IMR-90 (cell line): ENCODE measurements at regions not wholly inside any gene's neighbourhood (a gene's known extent, or its start where the extent isn't known, plus 50 kb on each side); places are given as distances from the start of the nearest gene placed in this dataset.

Experiments
- ATAC-seq: fragments of 200-7000 bp; cut with Tn5 transposase; 2 replicates; pipeline ENCODE4 v1.9.1; 2020; ENCODE audit warnings: low read depth, mild to moderate bottlenecking, moderate library complexity
- BruUV-seq: library from RNA; stranded (reverse); fragments of 400-500 nt; replicated peaks from 2 replicates; lab custom pipeline; 2021; lab: Mats Ljungman, UMichigan
- CTCF ChIA-PET: fragments of 300-600 bp; formaldehyde crosslinking; extraction: SDS; loops from one replicate; lab custom pipeline; 2021; ENCODE audit warnings: antibody characterized with exemption; lab: Yijun Ruan, JAX
- POLR2A ChIA-PET: fragments of 300-600 bp; sonication (Branson Sonifier 250); formaldehyde crosslinking; loops from one replicate; lab custom pipeline; 2022; ENCODE audit warnings: antibody characterized with exemption; ENCODE audit not compliant: unreplicated experiment; lab: Charles Lee
- DNase-seq: peaks from one replicate; pipeline ENCODE4 v3.0.0; 2013
- H2AFZ ChIP-seq: replicated peaks from 2 replicates; pipeline ENCODE3; 2013; ENCODE audit warnings: low read length, mild to moderate bottlenecking; ENCODE audit not compliant: poor library complexity
- H2AK5ac ChIP-seq: 2 replicates; pipeline ENCODE4 v1.6.1; 2013; ENCODE audit warnings: low read depth, low read length, inconsistent platforms
- H2AK9ac ChIP-seq: replicated peaks from 2 replicates; pipeline ENCODE3; 2013; ENCODE audit warnings: mild to moderate bottlenecking, low read depth, low read length, moderate library complexity; ENCODE audit not compliant: poor library complexity
- H2BK120ac ChIP-seq: 2 replicates; pipeline ENCODE4 v1.6.1; 2013; ENCODE audit warnings: low read depth, low read length, inconsistent platforms
- H2BK15ac ChIP-seq: 3 replicates; pipeline ENCODE4 v1.6.1; 2013; ENCODE audit warnings: low read depth, low read length, inconsistent platforms
- H2BK20ac ChIP-seq: 2 replicates; pipeline ENCODE4 v1.6.1; 2013; ENCODE audit warnings: low read depth, mild to moderate bottlenecking, inconsistent platforms, low read length, moderate library complexity
- H2BK5ac ChIP-seq: 2 replicates; pipeline ENCODE4 v1.6.1; 2013; ENCODE audit warnings: mild to moderate bottlenecking, low read depth, low read length, inconsistent platforms; ENCODE audit not compliant: poor library complexity, severe bottlenecking
- H3K14ac ChIP-seq: replicated peaks from 2 replicates; pipeline ENCODE4 v1.6.1; 2013; ENCODE audit warnings: low read depth, low read length, inconsistent platforms
- H3K18ac ChIP-seq: 2 replicates; pipeline ENCODE4 v1.6.1; 2013; ENCODE audit warnings: low read depth, low read length, control low read depth
- H3K23ac ChIP-seq: 2 replicates; pipeline ENCODE4 v1.6.1; 2013; ENCODE audit warnings: low read depth, low read length, inconsistent platforms
- H3K27ac ChIP-seq: 2 replicates; pipeline ENCODE4 v1.5.1; 2013; ENCODE audit warnings: mild to moderate bottlenecking, control low read depth, low read length; ENCODE audit not compliant: insufficient read depth
- H3K27me3 ChIP-seq: 2 replicates; pipeline ENCODE4 v1.6.1; 2013; ENCODE audit warnings: low read length; ENCODE audit not compliant: control insufficient read depth, insufficient read depth
- H3K36me3 ChIP-seq: 2 replicates; pipeline ENCODE4 v1.6.1; 2013; ENCODE audit warnings: low read length, mixed read lengths; ENCODE audit not compliant: control insufficient read depth, insufficient read depth
- H3K4ac ChIP-seq: 2 replicates; pipeline ENCODE4 v1.6.1; 2013; ENCODE audit warnings: low read depth, low read length, inconsistent platforms
- H3K4me1 ChIP-seq: 2 replicates; pipeline ENCODE4 v1.6.1; 2013; ENCODE audit warnings: low read length, mixed read lengths; ENCODE audit not compliant: control insufficient read depth, insufficient read depth
- H3K4me2 ChIP-seq: 2 replicates; pipeline ENCODE4 v1.6.1; 2013; ENCODE audit warnings: low read depth, mild to moderate bottlenecking, control low read depth, low read length, moderate library complexity
- H3K4me3 ChIP-seq: 2 replicates; pipeline ENCODE4 v1.5.1; 2013; ENCODE audit warnings: low read depth, mild to moderate bottlenecking, control low read depth, low read length, moderate library complexity; ENCODE audit not compliant: insufficient read depth
- H3K56ac ChIP-seq: 2 replicates; pipeline ENCODE4 v1.6.1; 2013; ENCODE audit warnings: low read length, inconsistent platforms; ENCODE audit not compliant: insufficient read depth; ENCODE audit errors: extremely low read depth
- H3K79me1 ChIP-seq, 2 experiments: 2 replicates each; pipeline ENCODE4 v1.6.1; 2013; ENCODE audit warnings: low read length in 2 of 2, inconsistent platforms in 1 of 2, low read depth in 1 of 2
- H3K9ac ChIP-seq: 2 replicates; pipeline ENCODE4 v1.6.1; 2013; ENCODE audit warnings: low read depth, low read length, control low read depth
- H3K9me1 ChIP-seq: 2 replicates; pipeline ENCODE4 v1.6.1; 2013; ENCODE audit warnings: low read length, inconsistent platforms; ENCODE audit not compliant: insufficient read depth
- H3K9me3 ChIP-seq: 2 replicates; pipeline ENCODE4 v1.6.1; 2013; ENCODE audit warnings: low read length; ENCODE audit not compliant: control insufficient read depth, insufficient read depth
- H4K20me1 ChIP-seq: 2 replicates; pipeline ENCODE4 v1.6.1; 2013; ENCODE audit warnings: low read length, inconsistent platforms; ENCODE audit not compliant: insufficient read depth
- H4K5ac ChIP-seq: 2 replicates; pipeline ENCODE4 v1.6.1; 2013; ENCODE audit warnings: mild to moderate bottlenecking, low read depth, low read length, control low read depth
- H4K8ac ChIP-seq, 2 experiments: 2 replicates each; pipeline ENCODE4 v1.6.1; 2013; ENCODE audit warnings: low read depth in 2 of 2, low read length in 2 of 2, control low read depth in 1 of 2, inconsistent platforms in 1 of 2
- H4K91ac ChIP-seq: 2 replicates; pipeline ENCODE4 v1.6.1; 2013; ENCODE audit warnings: low read depth, low read length, inconsistent platforms; ENCODE audit not compliant: insufficient read depth
- ELK1 ChIP-seq: fragments of 150-350 bp; IDR thresholded peaks from 2 replicates; pipeline ENCODE4 v1.6.1; 2016; ENCODE audit warnings: low read depth, mild to moderate bottlenecking, low read length, moderate library complexity, borderline replicate concordance
- FOS ChIP-seq: fragments of 150-350 bp; IDR thresholded peaks from 2 replicates; pipeline ENCODE4 v1.6.1; 2016; ENCODE audit warnings: low read depth, low read length
- RCOR1 ChIP-seq: IDR thresholded peaks from 2 replicates; pipeline ENCODE4 v1.6.1; 2012; ENCODE audit warnings: mild to moderate bottlenecking, low read length, improper control_type of control experiment; ENCODE audit not compliant: insufficient replicate concordance
- WGBS, 2 experiments: methylation state at CpG; one replicate each; pipeline versions ENCODE4 v1.1.5 to v1.1.7; 2013; ENCODE audit warnings: missing lambda C conversion rate in 2 of 2; ENCODE audit not compliant: insufficient read length in 1 of 2; ENCODE audit errors: extremely low coverage in 2 of 2; 5-methylcytosine and 5-hydroxymethylcytosine counted together
- dilution Hi-C: fragments of 300-500 bp; cut with HindIII; formaldehyde crosslinking; loops from one replicate; pipeline ENCODE4 v1.14.3; 2018; ENCODE audit warnings: low sequenced_read_pairs; ENCODE audit not compliant: unreplicated experiment
- in situ Hi-C: fragments of 300-500 bp; cut with MboI; formaldehyde crosslinking; loops from 3 replicates; pipeline ENCODE4 v1.14.3; 2019; ENCODE audit warnings: low sequenced_read_pairs, inconsistent platforms, mixed read lengths
- intact Hi-C: fragments of 100-400 bp; cut with micrococcal nuclease; formaldehyde crosslinking; loops from 2 replicates; pipeline ENCODE4 v1.10.0; 2022

- no peaks in the 10 kb centered on the region for H3K36me3 ChIP-seq
- no peaks in the 10 kb centered on the region; the same call in 1 of the 2 replicates for H3K9me1 ChIP-seq
- H4K8ac ChIP-seq, result no peak overlapping the region
- no peak overlapping the region for H3K4ac ChIP-seq
- DNase-seq, result no peak
- H3K79me1 ChIP-seq, result no peaks in the 10 kb centered on the region
- H3K4me2 ChIP-seq, result no peak overlapping the region
- no peak overlapping the region for H2AK5ac ChIP-seq
- intact Hi-C loops (no loop called here), dilution Hi-C loops (no loop called here), in situ Hi-C loops (no loop called here)
- no peaks in the 10 kb centered on the region for H3K4me1 ChIP-seq
- TF ChIP-seq ELK1 (no peak), RCOR1 (no peak), FOS (no peak)
- H2BK20ac ChIP-seq, result no peak overlapping the region
- H3K14ac ChIP-seq, result no peak overlapping the region
- H4K20me1 ChIP-seq, result no peaks in the 10 kb centered on the region
- H2BK15ac ChIP-seq, result no peak overlapping the region
- no peak overlapping the region for H4K91ac ChIP-seq
- no peak overlapping the region for H3K23ac ChIP-seq
- H2AFZ ChIP-seq, result no peak overlapping the region
- H4K5ac ChIP-seq, result no peak overlapping the region
- peaks cover 68% of the 10 kb centered on the region for H3K27me3 ChIP-seq
- H3K9me3 ChIP-seq, result peaks cover 7% of the 10 kb centered on the region
- no peak overlapping the region for H2BK5ac ChIP-seq
- H3K27ac ChIP-seq, result no peak overlapping the region
- WGBS, 2 experiments, result 57% methylated on average over 6 of the region's 12 CpGs; no CpG with 5 or more reads in 1 of the 2 experiments
- ChIA-PET CTCF (interaction anchor here (0.6 kb wide), 1 partner anchor 191 kb away, joined by 3 read pairs; no protein-coding TSS in a partner anchor), POLR2A (no interaction called here)
- H2AK9ac ChIP-seq, result no peak overlapping the region
- no peak overlapping the region for H3K4me3 ChIP-seq
- no peak overlapping the region for H3K56ac ChIP-seq
- H2BK120ac ChIP-seq, result no peak overlapping the region
- no peak overlapping the region for H3K9ac ChIP-seq
- BruUV-seq, result no TSS peak
- no peak overlapping the region for H3K18ac ChIP-seq
- ATAC-seq, result no peak
Measured at GRCh38 chr1:22218618-22219250, 75.8 kb upstream of the WNT4 start.
